H54 (cell line): ENCODE measurements at regions not wholly inside any gene's neighbourhood (a gene's known extent, or its start where the extent isn't known, plus 50 kb on each side); places are given as distances from the start of the nearest gene placed in this dataset.
"Not testable (repeated sequence)": the region's sequence is repeated elsewhere in the genome, so short reads cannot be mapped to it uniquely, and the experiment has no call there.

ENCODE experiments used
- DNase-seq: peaks from one replicate; pipeline ENCODE4 v3.0.0; 2011; ENCODE audit warnings: low spot score, mixed read lengths; ENCODE audit not compliant: insufficient read length
- FAIRE-seq: peaks from 3 replicates; lab custom pipeline; 2011; peaks lifted over from hg19 to GRCh38; lab: Jason Lieb, UNC
- POLR2A ChIP-seq: IDR thresholded peaks from 2 replicates; pipeline ENCODE4 v1.6.1; 2011; ENCODE audit warnings: low read depth, mild to moderate bottlenecking, low read length

DNA sequence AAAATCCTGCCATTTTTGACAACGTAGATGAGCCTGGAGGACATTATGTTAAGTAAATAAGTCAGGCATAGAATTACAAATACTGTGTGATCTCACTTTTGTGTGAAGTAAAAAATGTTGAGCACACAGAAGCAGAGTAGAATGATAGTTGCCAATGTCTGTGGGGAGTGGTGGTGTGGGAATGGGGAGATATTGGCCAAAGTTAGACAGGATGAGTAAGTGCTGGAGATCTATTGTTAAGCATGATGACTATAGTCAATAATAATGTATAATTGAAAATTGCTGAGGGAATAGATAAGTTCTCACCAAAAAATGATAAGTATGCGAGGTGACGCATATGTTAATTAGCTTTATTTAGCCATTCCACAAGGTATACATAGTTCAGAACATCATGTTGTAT is 92.0 kb downstream of the GPR85 start:
- FAIRE-seq, result no peak
- no peak for DNase-seq
- TF ChIP-seq POLR2A, result no peak

DNA sequence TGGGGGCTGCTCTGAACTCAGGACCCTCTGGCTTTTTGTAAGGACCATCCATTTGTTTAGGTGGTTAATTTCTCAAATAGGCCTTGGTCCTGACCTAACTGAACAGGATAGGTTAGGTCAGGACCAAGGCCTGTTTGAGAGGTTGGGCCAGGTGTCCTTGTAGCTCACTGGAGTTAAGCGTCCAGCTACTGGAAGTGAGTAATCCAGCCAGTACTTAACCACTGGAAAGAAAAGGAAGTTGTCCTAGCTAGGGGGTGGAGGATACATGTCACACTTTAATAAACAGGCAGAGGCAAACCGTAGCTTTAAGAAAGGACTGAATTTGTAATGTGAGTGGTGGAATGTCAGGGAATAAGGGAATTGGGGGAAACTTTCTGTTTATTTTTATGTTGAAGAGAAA is 96.0 kb downstream of the GPR85 start:
- TF ChIP-seq POLR2A, result no peak
- FAIRE-seq (peak; percentile 95), DNase-seq (no peak)

DNA sequence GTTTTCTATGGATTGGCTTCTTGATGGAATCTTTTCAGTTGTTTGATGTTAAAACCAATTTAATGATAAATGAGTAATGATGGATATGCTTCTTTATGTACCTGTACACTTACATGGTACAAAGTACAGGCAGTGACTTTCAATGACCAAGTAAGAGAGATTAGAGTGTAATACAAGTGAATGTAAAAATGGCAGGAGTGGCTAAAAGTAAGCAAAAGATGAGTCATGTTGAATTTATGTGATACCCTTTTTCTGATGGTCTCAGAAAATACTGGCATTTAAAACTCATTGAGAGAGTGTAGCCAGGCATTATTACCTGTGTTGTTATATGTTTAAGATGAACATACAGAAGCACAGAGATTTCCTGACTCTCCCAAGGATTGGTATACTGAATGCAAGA is 97.1 kb downstream of the GPR85 start:
- FAIRE-seq, result peak; percentile 89

DNA sequence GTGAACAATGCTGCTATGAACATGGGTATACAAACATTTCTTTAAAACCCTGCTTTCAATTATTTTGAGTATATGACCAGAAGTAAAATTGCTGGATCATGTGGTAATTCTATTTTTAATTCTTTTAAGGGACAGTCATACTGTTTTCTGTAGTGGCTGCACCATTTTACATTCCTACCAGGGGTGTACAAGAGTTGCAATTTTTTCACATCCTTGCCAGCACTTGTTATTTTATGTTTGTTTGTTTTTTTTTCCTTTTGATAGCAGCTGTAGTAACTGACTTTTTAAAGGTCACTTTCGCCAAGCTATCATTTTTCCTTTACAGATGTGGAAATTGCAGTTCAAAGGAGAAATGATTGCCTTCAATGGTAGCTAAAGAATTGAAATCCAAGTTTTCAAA is 99.5 kb downstream of the GPR85 start:
- TF ChIP-seq POLR2A, result no peak
- DNase-seq, result no peak

More for the DNA sequence above, 97.1 kb downstream of the GPR85 start:
- no peak for TF ChIP-seq POLR2A
- no peak for DNase-seq

DNA sequence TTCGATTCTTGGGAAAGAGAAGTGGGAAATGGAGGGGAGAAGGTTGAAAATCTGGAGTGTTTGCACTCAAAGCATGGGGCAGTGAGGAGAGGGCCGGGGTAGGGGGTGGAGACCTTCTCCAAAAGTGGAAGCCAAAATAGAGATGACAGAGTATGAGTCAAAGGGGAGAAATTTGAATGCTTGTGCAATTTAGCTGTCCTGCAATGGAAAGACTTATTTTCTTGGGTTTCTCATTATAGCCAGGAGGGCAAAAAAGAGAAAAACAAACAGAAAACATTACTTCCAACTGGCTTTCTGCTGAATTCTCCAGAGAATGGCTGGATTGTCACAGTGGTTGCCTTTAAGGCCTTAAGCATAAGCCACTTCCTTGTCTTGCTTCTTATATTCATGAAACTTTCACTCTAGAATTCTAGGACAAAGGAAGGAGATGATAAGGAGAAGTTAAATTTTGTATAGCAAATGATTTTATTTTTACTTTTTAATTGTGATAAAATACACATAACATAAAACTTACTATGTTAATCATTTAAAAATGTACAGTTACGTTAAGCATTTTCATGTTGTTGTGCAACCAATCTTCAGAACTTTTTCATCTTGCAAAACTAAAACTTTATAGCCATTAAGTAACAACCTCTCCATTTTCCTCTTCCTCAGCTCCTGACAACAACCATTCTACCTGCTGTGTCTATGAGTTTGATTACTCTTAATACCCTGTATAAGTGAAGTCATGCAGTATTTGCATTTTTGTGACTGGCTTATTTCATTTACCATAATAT is 100.2 kb downstream of the GPR85 start:
- TF ChIP-seq POLR2A, result no peak
- DNase-seq (no peak), FAIRE-seq (peak; percentile 94)

More for the DNA sequence above, 99.5 kb downstream of the GPR85 start:
- FAIRE-seq, result peak; percentile 27

DNA sequence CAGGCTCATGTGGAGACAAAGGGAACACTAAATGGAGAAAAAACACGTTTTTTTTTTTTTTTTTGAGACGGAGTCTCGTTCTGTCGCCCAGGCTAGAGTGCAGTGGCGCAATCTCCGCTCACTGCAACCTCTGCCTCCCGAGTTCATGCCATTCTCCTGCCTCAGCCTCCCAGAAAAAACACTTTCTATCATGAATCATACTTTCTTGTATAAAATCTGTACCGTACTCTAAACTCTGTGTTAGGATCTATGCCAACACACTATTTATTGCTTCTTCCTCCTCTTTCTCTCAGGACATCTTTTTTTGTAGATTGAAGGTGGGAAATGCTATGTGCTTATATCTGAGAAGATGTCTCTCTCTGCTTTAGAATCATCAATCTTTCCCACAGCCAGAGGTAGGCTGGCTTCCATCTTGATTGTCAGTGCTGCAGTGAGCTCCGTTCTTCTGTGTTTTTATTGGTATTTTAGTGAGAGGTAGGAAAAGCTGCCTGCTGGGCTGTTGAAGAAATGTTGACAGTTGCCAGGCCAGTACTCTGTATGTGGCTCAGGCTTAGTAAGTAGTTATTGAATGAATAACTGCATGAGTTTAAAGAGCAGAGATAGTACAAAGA is 101.1 kb downstream of the GPR85 start:
- TF ChIP-seq POLR2A, result no peak
- FAIRE-seq (peak; percentile 87), DNase-seq (no peak)

DNA sequence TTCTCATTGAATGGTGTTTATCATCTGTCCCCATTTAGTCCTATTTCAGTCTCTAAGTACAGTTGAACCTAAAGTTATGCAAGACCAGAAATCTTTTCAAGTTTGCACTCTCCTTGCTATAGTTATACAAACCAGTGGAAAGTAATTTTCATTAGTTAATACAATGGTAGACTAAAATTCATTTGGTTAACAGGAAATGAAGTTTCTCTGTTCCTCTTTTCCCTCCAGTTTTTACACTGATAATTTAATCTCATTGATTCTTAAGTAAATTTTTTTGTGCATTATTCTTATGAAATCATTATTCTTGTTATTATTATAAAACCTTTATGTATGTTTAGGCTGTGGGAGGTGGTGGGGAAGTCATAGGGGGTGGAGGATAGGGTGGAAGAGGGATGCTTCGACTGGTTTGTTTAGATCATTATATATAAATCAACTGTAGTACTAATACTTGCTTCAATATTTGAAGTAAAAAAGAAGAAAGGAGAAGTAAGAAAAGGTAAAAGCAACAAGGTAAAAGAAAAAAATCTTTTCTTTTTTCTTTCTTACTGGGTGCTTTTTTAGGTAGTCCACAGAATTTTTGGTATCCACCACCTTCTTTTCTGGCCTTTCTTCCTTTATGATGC is 104.1 kb downstream of the GPR85 start:
- FAIRE-seq, result no peak
- no peak for DNase-seq
- no peak for TF ChIP-seq POLR2A

DNA sequence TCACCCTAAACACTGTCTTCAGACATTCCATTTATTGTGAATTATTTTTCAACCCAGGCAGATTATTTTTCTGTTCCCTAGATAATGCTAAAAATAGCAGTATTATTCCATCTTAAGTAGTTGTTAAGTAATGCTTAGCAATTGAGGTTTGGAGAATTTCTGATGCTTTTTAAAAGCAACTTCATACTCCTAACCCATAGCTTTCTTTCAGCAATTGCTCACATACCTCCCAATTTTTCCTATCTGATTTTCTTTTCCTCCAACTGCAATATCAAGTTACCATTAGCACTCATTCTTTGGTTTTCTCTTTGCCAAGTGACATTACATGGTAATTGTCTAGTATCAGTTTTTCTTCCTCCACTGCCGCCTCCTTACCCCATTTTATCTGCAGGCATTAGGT is 104.7 kb downstream of the GPR85 start:
- TF ChIP-seq POLR2A, result no peak
- FAIRE-seq, result no peak
- DNase-seq, result no peak

DNA sequence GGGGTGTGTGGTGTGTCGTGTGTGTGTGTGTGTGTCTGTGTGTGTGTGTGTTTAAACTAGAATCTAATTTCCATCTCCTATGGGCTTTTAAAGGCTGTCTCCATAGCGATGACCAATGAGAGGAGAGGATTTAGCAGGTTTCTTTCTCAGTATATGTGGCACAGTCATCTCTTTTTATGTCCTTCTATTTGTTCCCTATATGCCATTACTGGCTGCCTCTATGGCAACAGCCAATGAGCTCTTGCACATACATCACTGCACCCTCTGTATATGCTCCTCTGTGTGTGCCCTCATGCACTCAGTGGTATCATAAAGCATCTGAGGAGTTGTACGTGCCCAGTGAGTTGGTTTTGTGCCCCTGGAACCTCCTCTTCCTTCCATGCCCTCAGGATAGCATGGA is 107.6 kb downstream of the GPR85 start:
- peak; percentile 70 for FAIRE-seq
- not testable (repeated sequence) for DNase-seq

DNA sequence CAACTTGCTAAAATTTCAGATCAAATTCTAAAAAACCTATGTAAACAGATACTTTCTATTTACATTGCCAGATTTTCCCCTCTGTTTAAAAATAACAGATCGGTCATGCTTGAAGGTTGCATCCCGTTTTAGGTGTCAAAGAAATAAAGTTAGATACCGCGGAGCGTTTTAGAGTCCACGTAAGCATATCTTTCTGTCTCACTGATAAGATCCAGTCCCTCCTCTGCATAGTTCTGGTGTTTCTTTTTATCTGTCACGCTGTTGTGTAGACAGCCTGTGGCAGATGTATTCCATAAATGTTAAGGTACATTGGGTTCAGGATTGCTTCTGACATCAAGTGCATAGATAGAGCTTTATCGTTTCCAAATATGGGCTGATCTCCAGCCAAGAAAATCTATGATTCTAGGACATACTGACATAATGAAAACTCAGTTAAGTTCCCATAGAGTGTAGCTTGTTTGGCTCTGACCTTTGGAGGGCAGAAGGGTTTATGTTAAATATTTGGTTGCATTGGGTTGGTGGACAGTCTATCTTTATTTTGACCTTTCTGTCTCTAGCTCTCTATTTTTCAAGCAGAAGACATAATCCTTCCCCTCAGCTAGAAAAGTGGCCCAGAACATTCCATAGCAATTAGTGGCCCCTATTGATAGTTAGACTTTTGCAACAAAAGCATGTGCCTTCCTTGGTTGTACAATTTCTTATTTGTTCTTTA is 109.2 kb downstream of the GPR85 start:
- DNase-seq, result not testable (repeated sequence)

DNA sequence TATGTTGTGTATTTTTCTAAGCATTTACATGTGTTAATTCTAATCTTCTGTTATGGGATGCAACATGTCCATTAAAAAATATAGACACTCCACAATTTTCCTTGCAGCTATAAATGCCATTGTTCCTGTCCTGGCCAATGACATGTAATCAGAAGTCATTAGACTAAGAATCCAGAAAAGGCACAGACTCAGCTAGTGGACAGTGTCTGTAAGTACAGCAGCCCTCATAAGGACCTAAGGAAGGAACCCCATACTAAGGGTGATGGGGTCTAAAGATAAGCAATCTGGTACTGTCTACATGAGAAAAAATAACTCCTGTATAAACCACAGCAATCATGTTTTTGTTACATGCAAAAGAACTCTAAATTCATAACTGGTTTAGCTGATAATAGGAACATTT is 115.9 kb downstream of the GPR85 start:
- FAIRE-seq (no peak), DNase-seq (no peak)

More for the DNA sequence above, 109.2 kb downstream of the GPR85 start:
- FAIRE-seq, result peak; percentile 86

DNA sequence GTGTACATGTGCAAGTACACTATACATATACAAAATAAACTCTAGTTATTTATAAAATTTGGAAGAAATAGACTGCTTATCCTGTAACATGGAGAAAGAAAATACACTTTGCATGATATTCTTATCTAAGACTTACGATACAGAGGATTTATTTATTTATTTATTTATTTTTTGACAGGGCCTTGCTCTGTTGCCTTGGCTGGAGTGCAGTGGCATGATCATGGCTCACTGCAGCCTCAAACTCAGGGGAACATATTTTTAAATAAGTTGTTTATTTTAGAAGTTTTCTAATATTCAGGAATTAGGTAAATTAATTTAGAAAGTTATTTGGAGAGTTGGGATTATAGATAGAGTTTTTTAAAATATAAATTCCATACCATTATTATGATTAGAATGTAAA is 116.7 kb downstream of the GPR85 start:
- no peak for DNase-seq
- TF ChIP-seq POLR2A, result no peak
- FAIRE-seq, result no peak

More for the DNA sequence above, 115.9 kb downstream of the GPR85 start:
- no peak for TF ChIP-seq POLR2A

DNA sequence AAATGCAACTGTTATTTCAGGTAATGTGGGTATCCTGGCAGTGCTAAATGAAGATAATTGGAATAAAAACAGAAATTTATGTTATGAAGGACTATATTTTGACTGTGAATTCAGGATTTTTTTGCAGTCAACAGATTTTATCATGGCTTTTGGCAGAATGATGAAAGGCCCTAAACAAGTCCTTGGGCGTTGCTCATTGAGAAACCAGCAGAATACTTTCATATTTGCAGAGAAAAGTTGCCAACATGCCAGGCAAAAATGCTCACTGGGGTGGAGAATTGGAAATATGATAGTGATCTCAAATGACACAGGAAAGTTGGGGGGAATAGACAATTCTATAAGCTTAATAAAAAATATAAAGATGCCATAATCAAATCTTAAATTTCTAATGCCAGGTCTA is 121.1 kb downstream of the GPR85 start:
- no peak for TF ChIP-seq POLR2A
- FAIRE-seq, result no peak
- DNase-seq, result no peak

DNA sequence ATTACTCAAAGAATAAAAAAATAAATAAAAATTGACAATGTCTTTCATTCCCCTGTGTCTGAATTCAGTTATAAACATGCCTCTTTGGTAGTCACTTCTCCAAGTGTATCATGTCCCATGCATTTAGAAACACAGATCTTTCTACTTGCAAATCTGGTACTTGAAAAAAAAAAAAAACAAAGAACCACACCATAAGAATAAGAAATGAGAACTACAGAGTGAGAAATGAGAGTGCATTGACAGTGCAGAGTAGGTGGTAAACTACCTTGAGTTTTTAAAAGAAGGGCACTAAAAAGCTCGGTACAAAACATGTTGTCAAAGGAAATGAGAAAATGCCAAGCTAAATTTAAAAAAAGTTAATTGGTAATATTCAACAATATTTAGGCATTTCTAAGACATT is 123.0 kb downstream of the GPR85 start:
- no peak for DNase-seq
- FAIRE-seq, result no peak
- TF ChIP-seq POLR2A, result no peak

DNA sequence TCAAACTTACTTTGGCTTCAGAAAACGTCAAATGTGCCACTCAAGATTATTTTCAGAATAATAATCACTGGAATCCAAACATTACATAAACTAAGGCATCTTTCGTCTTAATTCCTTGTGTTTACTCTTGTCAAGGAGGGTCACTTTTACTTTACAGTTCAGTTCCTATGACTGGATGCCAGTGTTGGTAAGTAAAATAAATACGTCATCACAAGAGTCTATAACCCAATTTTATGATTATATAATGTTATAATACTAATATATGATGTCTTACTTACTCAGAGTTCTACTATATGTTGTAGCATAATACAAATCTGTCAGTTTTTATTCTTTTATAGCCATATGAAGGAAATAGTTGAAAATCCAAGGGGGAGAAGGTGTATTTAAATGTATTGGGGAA is 123.8 kb downstream of the GPR85 start:
- TF ChIP-seq POLR2A, result no peak
- peak; percentile 11 for FAIRE-seq
- no peak for DNase-seq
